NCI-H1930 (cell line): ENCODE measurements at regions not wholly inside any gene's neighbourhood (a gene's known extent, or its start where the extent isn't known, plus 50 kb on each side); places are given as distances from the start of the nearest gene placed in this dataset.
"Not testable (repeated sequence)": the region's sequence is repeated elsewhere in the genome, so short reads cannot be mapped to it uniquely, and the experiment has no call there.

Source experiments
- DNase-seq, 2 experiments: peaks; one replicate each; lab custom pipeline; 2025; lab: John Stamatoyannopoulos, UW

- no peak for DNase-seq
These were observed 164.3 kb downstream of the RFPL4B start for GRCh38 chr6:112511441-112511840.

- no peak for DNase-seq
These were observed 166.0 kb downstream of the RFPL4B start for GRCh38 chr6:112513175-112513574.

DNA sequence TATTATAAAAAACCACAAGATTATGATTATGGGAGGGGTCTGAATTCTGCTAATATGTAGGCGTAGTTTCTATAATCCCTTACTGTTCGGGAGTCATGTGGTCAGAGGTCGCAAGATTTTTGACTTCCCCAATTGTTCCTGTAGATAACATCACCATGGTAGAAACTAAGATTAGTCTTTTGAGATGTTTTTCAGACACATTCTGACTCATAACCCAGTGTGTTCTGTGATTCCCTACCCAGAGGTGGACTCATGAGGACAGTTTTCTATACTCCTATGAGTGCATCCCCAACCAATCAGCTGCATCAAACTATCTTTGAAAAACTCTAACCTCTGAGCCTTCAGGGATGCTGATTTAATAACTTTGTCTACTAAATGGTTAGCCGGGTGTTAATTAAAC is 175.5 kb downstream of the RFPL4B start:
- DNase-seq = no peak

- no peak for DNase-seq
These were observed 176.9 kb downstream of the RFPL4B start for GRCh38 chr6:112524071-112524470.

GRCh38 chr6:112525749-112526148 is 178.6 kb downstream of the RFPL4B start:
- no peak for DNase-seq

GRCh38 chr6:112526594-112526993 is 179.5 kb downstream of the RFPL4B start:
- DNase-seq = no peak

- DNase-seq = not testable (repeated sequence)
These were observed 181.2 kb downstream of the RFPL4B start for GRCh38 chr6:112528306-112528705.

GRCh38 chr6:112535816-112536215 is 188.7 kb downstream of the RFPL4B start:
- DNase-seq = no peak

DNA sequence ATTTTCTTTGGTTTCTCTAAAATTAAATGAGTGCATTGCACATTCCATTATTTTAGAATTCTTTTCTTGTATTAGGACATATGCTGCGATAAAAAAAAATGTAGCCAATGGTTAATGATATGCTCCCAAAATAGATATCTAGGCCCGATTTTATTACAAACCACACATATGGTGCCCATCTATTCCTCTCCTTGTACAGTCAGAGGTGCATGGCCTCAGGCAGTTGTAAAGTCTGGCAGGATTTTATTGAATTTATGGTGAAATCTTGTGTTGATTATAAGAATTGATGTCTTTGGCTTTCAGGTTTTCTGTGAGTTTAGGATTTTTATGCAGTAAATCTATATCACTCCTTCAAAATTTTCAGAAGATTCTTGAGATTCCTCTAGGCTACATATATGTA is 192.2 kb downstream of the RFPL4B start:
- no peak for DNase-seq

DNA sequence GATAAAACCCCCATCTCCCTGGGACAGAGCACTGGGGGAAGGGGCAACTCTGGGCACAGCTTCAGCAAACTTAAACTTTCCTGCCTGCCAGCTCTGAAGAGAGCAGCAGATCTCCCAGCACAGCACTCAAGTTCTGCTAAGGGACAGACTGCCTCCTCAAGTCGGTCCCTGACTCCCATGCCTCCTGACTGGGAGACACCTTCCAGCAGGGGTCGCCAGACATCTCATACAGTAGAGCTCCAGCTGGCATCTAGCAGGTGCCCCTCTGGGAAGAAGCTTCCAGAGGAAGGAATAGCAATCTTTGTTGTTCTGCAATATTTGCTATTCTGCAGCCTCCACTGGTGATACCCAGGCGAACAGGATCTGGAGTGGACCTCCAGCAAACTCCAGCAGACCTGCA is 194.7 kb downstream of the RFPL4B start:
- DNase-seq = not testable (repeated sequence)

GRCh38 chr6:112547321-112548085 is 200.4 kb downstream of the RFPL4B start:
- DNase-seq = not testable (repeated sequence)

DNA sequence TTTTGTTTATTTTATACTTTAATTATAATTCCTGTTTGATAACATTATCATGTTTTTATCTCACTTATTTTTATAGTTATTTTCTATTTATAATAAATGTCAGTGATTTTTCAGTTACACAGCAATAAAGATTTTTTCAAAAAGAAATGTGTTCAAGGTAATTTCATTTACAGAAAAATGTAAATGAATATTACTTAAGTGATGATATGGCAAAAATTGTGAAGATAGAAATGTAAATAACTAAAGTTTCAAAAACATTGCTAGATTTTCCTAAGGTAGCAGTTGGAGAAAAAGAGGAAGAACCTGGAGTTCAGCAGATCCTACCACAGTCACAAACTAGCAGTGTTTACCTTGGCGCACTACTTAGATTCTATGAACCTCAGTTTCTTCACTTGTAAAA is 202.6 kb downstream of the RFPL4B start:
- no peak for DNase-seq

- no peak for DNase-seq
These were observed 210.3 kb downstream of the RFPL4B start for GRCh38 chr6:112557435-112557834.

- DNase-seq = no peak
These were observed 210.8 kb downstream of the RFPL4B start for GRCh38 chr6:112557961-112558360.

GRCh38 chr6:112560651-112561050 is 213.5 kb downstream of the RFPL4B start:
- DNase-seq = no peak

GRCh38 chr6:112562301-112563231 is 215.4 kb downstream of the RFPL4B start:
- DNase-seq = no peak

DNA sequence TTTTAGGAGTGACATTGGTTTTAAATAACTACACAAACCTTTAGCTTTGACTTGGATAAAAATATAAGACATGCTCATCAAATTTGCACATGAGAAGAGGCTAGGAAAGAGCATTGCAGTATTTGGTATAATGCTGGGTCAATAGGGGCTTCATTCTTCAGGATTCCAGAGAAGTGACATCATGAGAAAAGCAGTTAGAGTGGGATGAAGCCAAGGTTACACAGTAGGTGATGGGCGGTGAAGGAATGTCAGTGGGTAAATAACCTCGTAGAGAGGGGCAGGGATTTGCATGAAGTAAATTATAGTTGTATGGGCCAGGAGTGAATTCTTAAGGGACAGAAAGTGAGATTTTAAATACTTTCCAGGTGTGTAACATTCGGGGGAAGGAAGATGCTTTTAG is 216.2 kb downstream of the RFPL4B start:
- DNase-seq = no peak

GRCh38 chr6:112568066-112568465 is 220.9 kb downstream of the RFPL4B start:
- DNase-seq = no peak

DNA sequence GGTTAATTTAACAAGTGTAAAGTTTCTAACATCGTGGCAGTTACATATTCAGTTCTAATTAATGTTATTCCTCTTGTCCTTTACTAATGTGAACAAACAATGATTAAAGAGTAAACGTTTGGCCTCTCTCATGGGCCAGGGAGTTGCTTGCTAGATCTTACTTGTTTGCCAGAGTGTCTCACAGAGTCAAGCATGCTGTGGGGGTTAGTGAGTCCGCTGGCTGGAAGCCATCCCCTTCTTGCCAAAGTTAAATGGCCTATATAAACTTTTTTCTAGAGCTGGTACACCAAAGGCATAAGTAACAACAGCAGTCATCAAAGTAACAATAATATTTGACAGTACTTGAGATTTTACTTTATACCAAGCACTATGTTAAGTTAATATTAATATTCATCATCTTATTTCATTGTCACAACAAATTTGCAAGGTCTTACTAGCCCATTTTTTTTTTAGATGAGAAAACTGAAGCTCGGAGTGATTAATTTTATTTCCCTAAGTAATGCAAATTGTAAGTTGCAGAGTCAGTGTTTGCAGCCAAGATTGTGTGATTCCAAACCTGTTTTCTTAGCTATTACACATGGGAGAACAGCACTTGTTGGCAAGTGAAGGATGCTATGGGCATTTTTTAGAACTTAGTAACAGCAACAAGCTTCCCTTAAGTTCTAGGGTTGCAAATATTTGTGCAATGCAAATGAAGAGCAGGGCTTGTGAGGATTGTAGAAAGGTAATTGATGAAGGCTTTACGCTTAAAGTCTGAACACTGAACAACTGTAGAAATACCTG is 224.5 kb downstream of the RFPL4B start:
- no peak for DNase-seq

DNA sequence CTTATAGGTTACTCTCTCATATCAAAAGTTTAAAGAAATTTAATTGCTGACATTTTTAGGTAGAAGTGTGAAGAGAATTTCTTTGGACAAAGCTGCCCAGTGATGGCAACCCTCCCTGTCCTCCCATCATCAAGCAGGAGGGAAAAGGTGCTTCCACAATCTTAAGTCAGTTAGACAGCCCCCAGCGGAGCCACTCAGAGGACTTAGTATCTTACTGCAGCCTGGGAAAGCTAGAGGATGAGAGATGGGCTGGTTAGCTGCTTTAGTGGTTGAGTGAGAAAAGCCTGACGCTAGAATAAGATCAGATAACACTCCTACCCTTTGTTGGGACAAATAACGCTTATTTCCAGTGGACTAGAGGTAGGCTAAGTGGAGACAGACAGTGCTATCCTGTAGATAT is 227.1 kb downstream of the RFPL4B start:
- DNase-seq = no peak

DNA sequence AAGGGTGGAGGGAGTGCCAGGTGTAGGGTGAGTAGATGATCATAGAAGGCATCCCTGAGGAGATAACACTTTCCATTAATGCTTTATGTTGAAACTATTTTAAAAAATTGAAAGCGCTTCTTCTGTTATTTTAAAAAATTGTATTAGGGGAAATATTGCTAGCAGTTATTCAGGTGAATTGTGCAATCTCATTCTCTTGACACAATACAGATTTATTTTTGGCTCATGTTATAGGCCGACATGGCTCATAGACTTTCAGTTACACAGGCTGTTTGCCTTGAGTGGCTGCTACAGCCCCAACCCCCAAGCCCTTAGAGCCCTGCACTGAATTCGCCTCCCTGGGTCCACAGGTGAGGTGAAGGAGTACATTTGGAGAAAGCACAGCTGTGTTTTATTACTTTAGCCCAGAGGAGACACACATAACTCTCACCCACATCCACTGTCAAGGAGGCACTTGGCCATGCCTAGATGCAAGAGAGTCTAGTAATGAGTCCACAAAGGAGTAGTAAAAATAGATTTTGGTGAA is 228.2 kb downstream of the RFPL4B start:
- DNase-seq = no peak

DNA sequence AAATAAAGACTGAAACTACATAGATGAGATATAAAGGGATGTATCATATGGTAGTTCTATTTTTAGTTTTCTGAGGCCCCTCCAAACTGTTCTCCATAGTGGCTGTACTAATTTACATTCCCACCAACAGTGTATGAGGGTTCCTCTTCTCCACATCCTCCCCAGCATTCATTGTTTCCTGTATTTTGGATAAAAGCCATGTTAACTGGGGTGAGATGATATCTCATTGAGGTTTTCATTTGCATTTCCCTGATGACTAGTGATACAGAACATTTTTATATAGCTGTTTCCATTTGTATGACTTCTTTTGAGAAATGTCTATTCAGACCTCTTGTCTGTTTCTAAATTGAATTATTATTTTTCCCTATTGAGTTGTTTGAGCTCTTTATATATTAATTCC is 229.3 kb downstream of the RFPL4B start:
- no peak for DNase-seq
